Transverse colon (tissue), 4 donors: ENCODE measurements at regions not wholly inside any gene's neighbourhood (a gene's known extent, or its start where the extent isn't known, plus 50 kb on each side); places are given as distances from the start of the nearest gene placed in this dataset.

Experiments used
- DNase-seq: peaks from one replicate; pipeline ENCODE4 v3.0.0-alpha.2; 2019
- H3K27ac ChIP-seq, 4 donors: fragments of 200-600 bp; sonication (generic); 2 replicates each; pipeline ENCODE4 v1.5.1; 2016 to 2018; ENCODE audit warnings: inconsistent platforms in 4 of 4
- H3K27me3 ChIP-seq: fragments of 200-600 bp; sonication (generic); 2 replicates; pipeline ENCODE4 v1.5.1; 2017; ENCODE audit warnings: inconsistent platforms
- H3K36me3 ChIP-seq, 4 donors: fragments of 200-600 bp; sonication (generic); 2 replicates each; pipeline ENCODE4 v1.5.1; 2017 to 2019; ENCODE audit warnings: inconsistent platforms in 4 of 4
- H3K4me1 ChIP-seq, 4 donors: fragments of 200-600 bp; sonication (generic); 2 replicates each; pipeline ENCODE4 v1.5.1; 2017 to 2020; ENCODE audit warnings: inconsistent platforms in 4 of 4
- H3K4me3 ChIP-seq, 4 donors: fragments of 200-600 bp; sonication (generic); 1 replicate in 1 of 4; 2 replicates in 3 of 4; pipeline versions ENCODE4 v1.5.1 to v1.6.1; 2017 to 2019; ENCODE audit warnings: inconsistent platforms in 4 of 4
- H3K9me3 ChIP-seq, 2 donors: fragments of 200-600 bp; sonication (generic); 2 replicates each; pipeline ENCODE4 v1.5.1; 2017 to 2019; ENCODE audit warnings: inconsistent platforms in 2 of 2
- EP300 ChIP-seq: sonication (generic); formaldehyde crosslinking; IDR thresholded peaks from one replicate; pipeline ENCODE4 v1.6.1; 2017; ENCODE audit warnings: antibody characterized with exemption, low read depth
- POLR2A ChIP-seq: fragments of 450-650 bp; IDR thresholded peaks from one replicate; pipeline ENCODE4 v1.6.1; 2016; ENCODE audit warnings: antibody characterized with exemption, mild to moderate bottlenecking, moderate library complexity
- POLR2AphosphoS5 ChIP-seq, 3 donors: sonication (generic); formaldehyde crosslinking; IDR thresholded peaks; one replicate each; pipeline ENCODE4 v1.6.1; 2016; ENCODE audit warnings: antibody characterized with exemption in 3 of 3
- WGBS, 2 donors: methylation state at CpG; one replicate each; pipeline ENCODE4 v1.1.5; 2018; ENCODE audit warnings: low coverage in 1 of 2; 5-methylcytosine and 5-hydroxymethylcytosine counted together
- in situ Hi-C, 4 donors: fragments of 200-750 bp; cut with MboI; loops; one replicate each; pipeline versions ENCODE4 v1.15.0 to v1.15.1; 2017; ENCODE audit warnings: low sequenced_read_pairs in 3 of 4, low pct_ligation_motif_present in 1 of 4, low pct_unique_long_range_greater_than_20kb in 1 of 4
- intact Hi-C: fragments of 100-400 bp; cut with DNase I; formaldehyde crosslinking; loops from one replicate; pipeline ENCODE4 v1.15.1; 2023; ENCODE audit warnings: low total_unique reads
- TF ChIP-seq, protein P1 (sequence below), 5 experiments: fragments of 200-600 bp in 3 of 5; fragments of 450-650 bp in 2 of 5; sonication (generic) in 3 of 5; IDR thresholded peaks; 1 replicate in 2 of 5; 2 replicates in 3 of 5; pipeline ENCODE4 v1.5.1; 2016 to 2017; ENCODE audit warnings: antibody characterized with exemption in 5 of 5, inconsistent platforms in 3 of 5, mild to moderate bottlenecking in 2 of 5, moderate library complexity in 1 of 5

GRCh38 chr7:125495997-125496396 lies 566.4 kb upstream of the POT1 start:
- Histone ChIP-seq H3K36me3 (no peaks in the 10 kb centered on the region), H3K27me3 (no peaks in the 10 kb centered on the region), H3K9me3 (no peaks in the 10 kb centered on the region), H3K4me3 (no peak overlapping the region), H3K27ac (no peak overlapping the region), H3K4me1 (no peaks in the 10 kb centered on the region)
- 60 to 62% methylated on average over 1 of the region's 1 CpG for WGBS, 2 donors
- TF ChIP-seq EP300 (no peak), POLR2A (no peak)
- TF ChIP-seq, protein P1, sequence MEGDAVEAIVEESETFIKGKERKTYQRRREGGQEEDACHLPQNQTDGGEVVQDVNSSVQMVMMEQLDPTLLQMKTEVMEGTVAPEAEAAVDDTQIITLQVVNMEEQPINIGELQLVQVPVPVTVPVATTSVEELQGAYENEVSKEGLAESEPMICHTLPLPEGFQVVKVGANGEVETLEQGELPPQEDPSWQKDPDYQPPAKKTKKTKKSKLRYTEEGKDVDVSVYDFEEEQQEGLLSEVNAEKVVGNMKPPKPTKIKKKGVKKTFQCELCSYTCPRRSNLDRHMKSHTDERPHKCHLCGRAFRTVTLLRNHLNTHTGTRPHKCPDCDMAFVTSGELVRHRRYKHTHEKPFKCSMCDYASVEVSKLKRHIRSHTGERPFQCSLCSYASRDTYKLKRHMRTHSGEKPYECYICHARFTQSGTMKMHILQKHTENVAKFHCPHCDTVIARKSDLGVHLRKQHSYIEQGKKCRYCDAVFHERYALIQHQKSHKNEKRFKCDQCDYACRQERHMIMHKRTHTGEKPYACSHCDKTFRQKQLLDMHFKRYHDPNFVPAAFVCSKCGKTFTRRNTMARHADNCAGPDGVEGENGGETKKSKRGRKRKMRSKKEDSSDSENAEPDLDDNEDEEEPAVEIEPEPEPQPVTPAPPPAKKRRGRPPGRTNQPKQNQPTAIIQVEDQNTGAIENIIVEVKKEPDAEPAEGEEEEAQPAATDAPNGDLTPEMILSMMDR (IDR thresholded peaks at IDR 0.05): no peak
- in situ Hi-C loops: no loop called here
- intact Hi-C loops: no loop called here
- no peak for DNase-seq

DNA sequence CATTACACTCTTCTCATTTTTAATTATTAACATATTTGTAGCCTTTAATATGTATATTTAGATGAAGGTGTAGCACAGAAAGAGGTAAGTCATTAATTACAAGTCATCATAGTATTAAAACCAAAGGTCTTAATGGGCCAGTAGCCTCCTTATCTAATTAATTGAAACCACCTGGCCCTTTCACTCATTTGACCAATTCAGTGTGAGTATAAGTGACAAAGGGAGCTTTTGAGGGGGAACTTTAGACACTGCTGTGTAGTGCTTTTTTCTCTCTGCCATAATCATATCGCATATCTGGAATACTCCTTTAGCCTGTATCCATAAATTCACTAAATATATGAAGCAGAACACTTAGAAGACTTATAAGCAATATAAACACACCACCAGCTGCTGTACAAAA lies 562.9 kb upstream of the POT1 start:
- no peaks in the 10 kb centered on the region for H3K9me3 ChIP-seq
- no peaks in the 10 kb centered on the region for H3K27me3 ChIP-seq
- TF ChIP-seq, protein P1 (IDR thresholded peaks at IDR 0.05): no peak
- TF ChIP-seq POLR2A (no peak), POLR2AphosphoS5 (IDR thresholded peaks at IDR 0.05) (no peak), EP300 (no peak)
- no peak for DNase-seq
- in situ Hi-C loops (no loop called here), intact Hi-C loops (no loop called here)
- WGBS, 2 donors: 44 to 60% methylated on average over 1 of the region's 1 CpG
- H3K4me1 ChIP-seq: no peaks in the 10 kb centered on the region
- H3K4me3 ChIP-seq: no peak overlapping the region
- H3K27ac ChIP-seq: no peak overlapping the region
- H3K36me3 ChIP-seq: no peaks in the 10 kb centered on the region

GRCh38 chr7:125491137-125491536 lies 561.5 kb upstream of the POT1 start:
- H3K4me1 ChIP-seq: no peaks in the 10 kb centered on the region
- H3K9me3 ChIP-seq: no peaks in the 10 kb centered on the region
- H3K27ac ChIP-seq: no peak overlapping the region
- DNase-seq: no peak
- intact Hi-C loops (no loop called here), in situ Hi-C loops (no loop called here)
- H3K4me3 ChIP-seq: no peak overlapping the region
- 60 to 62% methylated on average over 1 of the region's 1 CpG for WGBS, 2 donors
- TF ChIP-seq POLR2AphosphoS5 (IDR thresholded peaks at IDR 0.05): no peak
- TF ChIP-seq, protein P1 (IDR thresholded peaks at IDR 0.05): no peak
- TF ChIP-seq EP300: no peak
- no peak for TF ChIP-seq POLR2A
- H3K27me3 ChIP-seq: no peaks in the 10 kb centered on the region
- H3K36me3 ChIP-seq: no peaks in the 10 kb centered on the region

- 60 to 64% methylated on average over 4 of the region's 4 CpGs for WGBS, 2 donors
Observed at GRCh38 chr7:125490167-125490566, 560.5 kb upstream of the POT1 start.

More at GRCh38 chr7:125490167-125490566, 560.5 kb upstream of the POT1 start:
- intact Hi-C loops: no loop called here
- H3K36me3 ChIP-seq: no peaks in the 10 kb centered on the region
- H3K9me3 ChIP-seq: no peaks in the 10 kb centered on the region
- no peaks in the 10 kb centered on the region for H3K4me1 ChIP-seq
- in situ Hi-C loops: no loop called here
- no peak for DNase-seq
- no peak overlapping the region for H3K4me3 ChIP-seq
- no peak overlapping the region for H3K27ac ChIP-seq
- TF ChIP-seq POLR2A (no peak), EP300 (no peak), POLR2AphosphoS5 (IDR thresholded peaks at IDR 0.05) (no peak)
- TF ChIP-seq, protein P1 (IDR thresholded peaks at IDR 0.05): no peak
- H3K27me3 ChIP-seq: no peaks in the 10 kb centered on the region
